ENCODE measurements at regions not wholly inside any gene's neighbourhood (a gene's known extent, or its start where the extent isn't known, plus 50 kb on each side); places are given as distances from the start of the nearest gene placed in this dataset.
A peak's percentile ranks its signal among the peaks of the same experiment; 100 is the strongest.
"Not testable (repeated sequence)": the region's sequence is repeated elsewhere in the genome, so short reads cannot be mapped to it uniquely, and the experiment has no call there.

DNA sequence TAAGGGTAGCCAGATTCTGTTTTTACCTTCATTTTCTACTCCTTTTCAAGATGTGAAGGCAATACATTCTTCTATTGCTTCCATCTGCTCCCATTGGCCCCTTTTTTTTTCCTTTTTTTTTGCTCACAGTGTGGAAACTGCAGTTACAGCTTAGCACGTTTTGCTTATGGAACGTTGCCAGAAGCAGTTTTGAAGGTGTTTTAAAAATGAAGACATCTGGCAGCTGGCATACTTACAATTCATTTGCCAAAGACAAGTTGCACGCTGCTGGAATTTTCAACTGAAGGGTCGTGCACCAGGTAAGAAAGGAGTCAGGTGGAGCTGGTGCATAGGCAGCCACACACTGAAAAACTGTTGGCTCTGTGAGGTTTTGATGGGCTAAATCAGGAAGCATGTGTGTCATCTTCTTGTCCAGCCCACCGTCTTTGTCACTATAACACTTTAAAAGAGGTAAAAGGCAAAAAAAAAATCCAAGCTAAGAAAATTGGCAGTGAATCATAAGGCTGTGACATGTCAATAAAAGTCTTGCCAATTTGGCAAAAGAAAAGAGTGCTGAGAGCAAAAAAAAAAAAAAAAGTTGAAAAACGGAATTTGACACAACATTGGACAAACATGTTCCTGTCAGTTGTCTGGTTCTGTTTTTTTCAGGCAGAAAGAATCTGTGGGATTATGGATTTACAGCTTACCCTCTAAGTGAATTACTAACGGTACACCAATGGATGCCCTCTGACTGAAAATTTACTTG lies 225.4 kb upstream of the SOX2 start:
- Histone ChIP-seq H3K9ac (ENCODE audit: insufficient read depth in 1 of 2, low read length in 2 of 2) (no peak overlapping the region), H3K27me3 (ENCODE audit: control insufficient read depth in 3 of 3, insufficient read depth in 3 of 3, low read length in 2 of 3) (no peaks in the 10 kb centered on the region), H3K36me3 (ENCODE audit: control insufficient read depth in 4 of 4, insufficient read depth in 4 of 4, low read length in 4 of 4) (no peaks in the 10 kb centered on the region), H3K27ac (ENCODE audit: low read depth in 1 of 2, low read length in 1 of 2) (no peak overlapping the region), H3K4me1 (ENCODE audit: control insufficient read depth in 5 of 5, insufficient read depth in 5 of 5, low read length in 5 of 5) (peaks cover 0 to 12% (median 6%) of the 10 kb centered on the region in 5 donors), H3K4me3 (no peak overlapping the region), H3K9me3 (ENCODE audit: control insufficient read depth in 4 of 4, insufficient read depth in 3 of 4, low read length in 3 of 4) (no peaks in the 10 kb centered on the region)
- 21 to 25% methylated on average over 7 of the region's 7 CpGs for WGBS, 2 donors
- DNase-seq, result peak; percentile 53 to 84 (median 82)
- TF ChIP-seq, protein P1, sequence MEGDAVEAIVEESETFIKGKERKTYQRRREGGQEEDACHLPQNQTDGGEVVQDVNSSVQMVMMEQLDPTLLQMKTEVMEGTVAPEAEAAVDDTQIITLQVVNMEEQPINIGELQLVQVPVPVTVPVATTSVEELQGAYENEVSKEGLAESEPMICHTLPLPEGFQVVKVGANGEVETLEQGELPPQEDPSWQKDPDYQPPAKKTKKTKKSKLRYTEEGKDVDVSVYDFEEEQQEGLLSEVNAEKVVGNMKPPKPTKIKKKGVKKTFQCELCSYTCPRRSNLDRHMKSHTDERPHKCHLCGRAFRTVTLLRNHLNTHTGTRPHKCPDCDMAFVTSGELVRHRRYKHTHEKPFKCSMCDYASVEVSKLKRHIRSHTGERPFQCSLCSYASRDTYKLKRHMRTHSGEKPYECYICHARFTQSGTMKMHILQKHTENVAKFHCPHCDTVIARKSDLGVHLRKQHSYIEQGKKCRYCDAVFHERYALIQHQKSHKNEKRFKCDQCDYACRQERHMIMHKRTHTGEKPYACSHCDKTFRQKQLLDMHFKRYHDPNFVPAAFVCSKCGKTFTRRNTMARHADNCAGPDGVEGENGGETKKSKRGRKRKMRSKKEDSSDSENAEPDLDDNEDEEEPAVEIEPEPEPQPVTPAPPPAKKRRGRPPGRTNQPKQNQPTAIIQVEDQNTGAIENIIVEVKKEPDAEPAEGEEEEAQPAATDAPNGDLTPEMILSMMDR (IDR thresholded peaks at IDR 0.05; ENCODE audit: control extremely low read depth, extremely low read depth), result no peak
- ATAC-seq (ENCODE audit: insufficient read depth, low FRiP score), result no peak

DNA sequence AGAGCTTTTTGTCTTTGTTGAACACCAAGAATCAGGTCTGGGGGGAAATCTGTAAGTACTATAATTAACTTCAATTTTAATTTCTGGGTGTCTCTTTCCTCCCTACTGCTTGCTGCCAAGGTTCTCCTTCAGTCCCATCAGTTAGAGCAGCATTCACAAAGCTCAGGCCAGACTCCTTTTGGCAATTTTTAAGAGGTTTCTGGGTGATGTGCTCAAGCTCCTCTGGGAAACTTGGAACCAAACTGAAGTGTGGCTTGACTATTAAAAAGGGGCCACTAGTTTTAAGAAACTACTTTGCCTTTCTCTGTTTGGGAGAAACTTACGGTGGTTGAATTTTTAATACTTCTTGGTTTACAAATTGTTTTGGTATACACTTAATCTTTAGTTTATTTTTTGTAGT lies 227.7 kb upstream of the SOX2 start:
- 83 to 84% methylated on average over 1 of the region's 1 CpG for WGBS, 2 donors
- DNase-seq, result no peak

DNA sequence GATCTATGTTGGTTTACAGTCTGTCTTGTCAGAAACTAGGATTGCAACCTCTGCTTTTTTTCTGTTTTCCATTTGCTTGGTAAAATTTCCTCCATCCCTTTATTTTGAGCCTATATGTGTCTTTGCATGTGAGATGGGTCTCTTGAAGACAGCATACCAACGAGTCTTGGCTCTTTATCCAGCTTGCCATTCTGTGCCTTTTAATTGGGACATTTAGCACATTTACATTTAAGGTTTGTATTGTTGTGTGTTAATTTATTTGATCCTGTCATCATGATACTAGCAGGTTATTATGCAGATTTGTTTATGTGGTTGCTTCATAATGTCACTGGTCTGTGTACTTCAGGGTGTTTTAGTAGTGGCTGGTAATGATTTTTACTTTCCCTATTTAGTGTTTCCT lies 236.6 kb upstream of the SOX2 start:
- H3K4me3 ChIP-seq; ATAC-seq (ENCODE audit: insufficient read depth, low FRiP score); DNase-seq; H3K9ac ChIP-seq (ENCODE audit: insufficient read depth in 1 of 2, low read length in 2 of 2); H3K4me1 ChIP-seq (ENCODE audit: control insufficient read depth in 5 of 5, insufficient read depth in 5 of 5, low read length in 5 of 5); H3K36me3 ChIP-seq (ENCODE audit: control insufficient read depth in 4 of 4, insufficient read depth in 4 of 4, low read length in 4 of 4); H3K27me3 ChIP-seq (ENCODE audit: control insufficient read depth in 3 of 3, insufficient read depth in 3 of 3, low read length in 2 of 3); H3K27ac ChIP-seq (ENCODE audit: low read depth in 1 of 2, low read length in 1 of 2): not testable (repeated sequence)
- 79 to 89% methylated on average over 1 of the region's 1 CpG for WGBS, 2 donors
- H3K9me3 ChIP-seq (ENCODE audit: control insufficient read depth in 4 of 4, insufficient read depth in 3 of 4, low read length in 3 of 4), result peaks cover 0 to 13% (median 9%) of the 10 kb centered on the region in 4 donors

More for the DNA sequence above, 227.7 kb upstream of the SOX2 start:
- TF ChIP-seq, protein P1 (IDR thresholded peaks at IDR 0.05; ENCODE audit: control extremely low read depth, extremely low read depth), result no peak
- peaks cover 0 to 12% (median 6%) of the 10 kb centered on the region in 5 donors for H3K4me1 ChIP-seq (ENCODE audit: control insufficient read depth in 5 of 5, insufficient read depth in 5 of 5, low read length in 5 of 5)
- no peak for ATAC-seq (ENCODE audit: insufficient read depth, low FRiP score)
- H3K4me3 ChIP-seq, result no peak overlapping the region
- no peak overlapping the region for H3K9ac ChIP-seq (ENCODE audit: insufficient read depth in 1 of 2, low read length in 2 of 2)
- no peaks in the 10 kb centered on the region for H3K27me3 ChIP-seq (ENCODE audit: control insufficient read depth in 3 of 3, insufficient read depth in 3 of 3, low read length in 2 of 3)
- H3K9me3 ChIP-seq (ENCODE audit: control insufficient read depth in 4 of 4, insufficient read depth in 3 of 4, low read length in 3 of 4), result no peaks in the 10 kb centered on the region
- H3K27ac ChIP-seq (ENCODE audit: low read depth in 1 of 2, low read length in 1 of 2), result no peak overlapping the region
- no peaks in the 10 kb centered on the region for H3K36me3 ChIP-seq (ENCODE audit: control insufficient read depth in 4 of 4, insufficient read depth in 4 of 4, low read length in 4 of 4)

DNA sequence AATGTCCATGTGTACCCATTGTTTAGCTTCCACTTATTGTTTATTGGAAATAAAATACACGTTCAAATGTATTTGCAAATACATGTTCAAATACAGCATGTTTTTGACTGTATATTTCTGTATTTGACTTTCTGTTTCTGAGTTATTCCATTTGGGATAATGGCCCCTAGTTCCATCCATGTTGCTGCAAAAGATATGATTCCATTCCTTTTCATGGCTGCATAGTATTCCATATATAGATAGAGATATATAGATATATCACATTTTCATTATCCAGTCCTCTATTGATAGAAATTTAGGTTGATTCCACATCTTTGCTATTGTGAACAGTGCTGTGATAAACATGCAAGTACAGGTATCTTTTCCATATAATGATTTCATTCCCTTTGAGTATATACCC lies 241.4 kb upstream of the SOX2 start:
- ATAC-seq (ENCODE audit: insufficient read depth, low FRiP score), result no peak
- H3K9me3 ChIP-seq (ENCODE audit: control insufficient read depth in 4 of 4, insufficient read depth in 3 of 4, low read length in 3 of 4), result peaks cover 0 to 7% (median 2%) of the 10 kb centered on the region in 4 donors
- WGBS, 2 donors, result 92 to 97% methylated on average over 1 of the region's 1 CpG
- H3K4me3 ChIP-seq, result no peak overlapping the region
- no peak for DNase-seq
- no peaks in the 10 kb centered on the region for H3K27me3 ChIP-seq (ENCODE audit: control insufficient read depth in 3 of 3, insufficient read depth in 3 of 3, low read length in 2 of 3)
- no peaks in the 10 kb centered on the region for H3K36me3 ChIP-seq (ENCODE audit: control insufficient read depth in 4 of 4, insufficient read depth in 4 of 4, low read length in 4 of 4)
- TF ChIP-seq, protein P1 (IDR thresholded peaks at IDR 0.05; ENCODE audit: control extremely low read depth, extremely low read depth), result no peak
- H3K4me1 ChIP-seq (ENCODE audit: control insufficient read depth in 5 of 5, insufficient read depth in 5 of 5, low read length in 5 of 5), result no peaks in the 10 kb centered on the region
- H3K27ac ChIP-seq (ENCODE audit: low read depth in 1 of 2, low read length in 1 of 2), result no peak overlapping the region
- no peak overlapping the region for H3K9ac ChIP-seq (ENCODE audit: insufficient read depth in 1 of 2, low read length in 2 of 2)

All from lung (tissue), 11 donors.